Breast epithelium (tissue), 4 donors: ENCODE measurements at regions not wholly inside any gene's neighbourhood (a gene's known extent, or its start where the extent isn't known, plus 50 kb on each side); places are given as distances from the start of the nearest gene placed in this dataset.

Experiments
- DNase-seq, 2 donors: peaks; one replicate each; pipeline ENCODE4 v3.0.0-alpha.2; 2019; ENCODE audit warnings: low spot score in 2 of 2
- H3K27ac ChIP-seq, 2 donors: fragments of 200-600 bp; sonication (generic) in 1 of 2; one replicate each; pipeline ENCODE4 v1.5.1; 2016 to 2019; ENCODE audit warnings: mild to moderate bottlenecking in 1 of 2
- H3K27me3 ChIP-seq, 2 donors: fragments of 200-600 bp; sonication (generic) in 1 of 2; one replicate each; pipeline versions ENCODE4 v1.5.1 to v1.6.0; 2017 to 2019; ENCODE audit warnings: control low read depth in 1 of 2, mild to moderate bottlenecking in 1 of 2
- H3K36me3 ChIP-seq: fragments of 200-600 bp; one replicate; pipeline ENCODE4 v1.5.1; 2019
- H3K4me1 ChIP-seq, 2 donors: fragments of 200-600 bp; sonication (generic); one replicate each; pipeline ENCODE4 v1.5.1; 2016 to 2019; ENCODE audit warnings: control low read depth in 1 of 2
- H3K4me3 ChIP-seq, 3 donors: fragments of 200-600 bp; sonication (generic); 1 replicate in 2 of 3; 2 replicates in 1 of 3; pipeline ENCODE4 v1.5.1; 2016 to 2019; ENCODE audit warnings: mild to moderate bottlenecking in 3 of 3, moderate library complexity in 2 of 3
- H3K9me3 ChIP-seq, 2 donors: fragments of 200-600 bp; sonication (generic) in 1 of 2; one replicate each; pipeline ENCODE4 v1.5.1; 2016 to 2019; ENCODE audit warnings: control low read depth in 1 of 2
- POLR2A ChIP-seq: fragments of 450-650 bp; IDR thresholded peaks from one replicate; pipeline ENCODE4 v1.6.1; 2016; ENCODE audit warnings: antibody characterized with exemption, mild to moderate bottlenecking, moderate library complexity
- POLR2AphosphoS5 ChIP-seq, 3 donors: sonication (generic); formaldehyde crosslinking; IDR thresholded peaks; one replicate each; pipeline ENCODE4 v1.6.1; 2017; ENCODE audit warnings: antibody characterized with exemption in 3 of 3
- intact Hi-C: fragments of 100-400 bp; cut with DNase I; formaldehyde crosslinking; loops from one replicate; pipeline ENCODE4 v1.15.1; 2023; ENCODE audit warnings: low total_unique reads
- TF ChIP-seq, protein P1 (sequence below), 3 donors: fragments of 450-650 bp; IDR thresholded peaks; one replicate each; pipeline ENCODE4 v1.5.1; 2016 to 2017; ENCODE audit warnings: antibody characterized with exemption in 3 of 3, mild to moderate bottlenecking in 3 of 3, moderate library complexity in 3 of 3

DNA sequence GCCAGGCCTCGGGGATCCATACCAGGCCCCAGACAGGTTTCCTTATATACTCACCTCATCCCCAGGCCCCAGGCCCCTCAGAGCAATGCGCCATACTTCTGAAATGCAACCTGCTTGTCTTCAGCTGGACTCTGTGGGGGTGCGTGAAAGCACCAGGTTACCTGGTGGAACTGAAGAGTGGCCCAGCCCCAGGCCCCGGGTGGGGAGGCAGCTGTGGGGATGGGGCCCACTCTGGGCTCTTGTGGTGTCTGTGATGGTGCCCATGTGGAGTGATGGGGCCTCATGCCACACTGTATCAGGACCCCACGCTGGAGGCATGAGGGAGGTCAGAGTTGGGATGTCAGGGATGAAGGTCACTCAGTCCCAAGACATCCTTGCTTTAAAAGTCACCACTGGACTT lies 999.0 kb downstream of the BRD1 start:
- H3K4me3 ChIP-seq = no peak overlapping the region
- H3K27ac ChIP-seq = no peak overlapping the region
- peaks cover 6 to 27% of the 10 kb centered on the region in 2 donors for H3K9me3 ChIP-seq
- DNase-seq = peak in 1 of 2 donors; percentile 27
- H3K36me3 ChIP-seq = no peaks in the 10 kb centered on the region
- TF ChIP-seq POLR2A = no peak
- intact Hi-C loops = no loop called here
- peaks cover 0 to 3% of the 10 kb centered on the region in 2 donors for H3K27me3 ChIP-seq
- H3K4me1 ChIP-seq = no peaks in the 10 kb centered on the region

DNA sequence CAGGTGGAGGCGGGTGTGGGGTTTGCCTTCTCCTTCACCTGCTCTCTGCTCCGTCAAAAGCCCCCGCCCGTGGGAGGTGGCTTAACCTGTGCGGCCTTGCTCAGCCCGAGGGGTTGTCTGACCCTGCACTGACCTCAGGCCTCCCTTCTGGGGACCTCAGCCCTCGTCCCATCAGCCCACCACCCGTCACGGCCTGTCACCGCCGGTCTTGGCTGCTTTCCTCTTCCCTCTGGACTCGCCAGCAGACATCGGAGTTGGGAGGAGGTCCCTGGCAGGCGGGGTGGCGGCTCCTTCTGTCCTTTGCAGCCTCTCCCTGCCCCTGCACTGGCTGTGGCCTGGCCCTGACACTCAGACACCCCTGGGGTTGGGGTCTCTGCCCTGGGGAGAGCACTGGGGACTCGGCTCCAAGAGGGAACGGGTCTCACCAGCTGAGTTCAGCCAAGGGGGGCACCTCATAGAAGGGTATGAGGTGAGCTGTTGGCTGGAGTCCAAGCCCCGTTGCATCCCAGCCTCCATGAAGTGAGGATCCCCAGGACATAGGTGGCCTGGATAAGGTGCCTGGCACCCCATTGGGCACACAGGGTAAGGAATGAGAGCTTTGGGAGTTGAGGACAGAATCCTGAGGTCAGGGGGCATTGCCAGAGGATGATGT lies 999.6 kb downstream of the BRD1 start:
- DNase-seq = peak in 1 of 2 donors; percentile 45
- no peak for TF ChIP-seq POLR2AphosphoS5 (IDR thresholded peaks at IDR 0.05)
- TF ChIP-seq, protein P1, sequence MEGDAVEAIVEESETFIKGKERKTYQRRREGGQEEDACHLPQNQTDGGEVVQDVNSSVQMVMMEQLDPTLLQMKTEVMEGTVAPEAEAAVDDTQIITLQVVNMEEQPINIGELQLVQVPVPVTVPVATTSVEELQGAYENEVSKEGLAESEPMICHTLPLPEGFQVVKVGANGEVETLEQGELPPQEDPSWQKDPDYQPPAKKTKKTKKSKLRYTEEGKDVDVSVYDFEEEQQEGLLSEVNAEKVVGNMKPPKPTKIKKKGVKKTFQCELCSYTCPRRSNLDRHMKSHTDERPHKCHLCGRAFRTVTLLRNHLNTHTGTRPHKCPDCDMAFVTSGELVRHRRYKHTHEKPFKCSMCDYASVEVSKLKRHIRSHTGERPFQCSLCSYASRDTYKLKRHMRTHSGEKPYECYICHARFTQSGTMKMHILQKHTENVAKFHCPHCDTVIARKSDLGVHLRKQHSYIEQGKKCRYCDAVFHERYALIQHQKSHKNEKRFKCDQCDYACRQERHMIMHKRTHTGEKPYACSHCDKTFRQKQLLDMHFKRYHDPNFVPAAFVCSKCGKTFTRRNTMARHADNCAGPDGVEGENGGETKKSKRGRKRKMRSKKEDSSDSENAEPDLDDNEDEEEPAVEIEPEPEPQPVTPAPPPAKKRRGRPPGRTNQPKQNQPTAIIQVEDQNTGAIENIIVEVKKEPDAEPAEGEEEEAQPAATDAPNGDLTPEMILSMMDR (IDR thresholded peaks at IDR 0.05) = no peak
- no peak for TF ChIP-seq POLR2A
- intact Hi-C loops = no loop called here
- Histone ChIP-seq H3K4me3 (no peak overlapping the region), H3K27ac (peak overlapping the region in 1 of 2 donors; percentile 65), H3K4me1 (no peaks in the 10 kb centered on the region), H3K36me3 (no peaks in the 10 kb centered on the region), H3K27me3 (peaks cover 0 to 6% of the 10 kb centered on the region in 2 donors), H3K9me3 (peaks cover 6 to 21% of the 10 kb centered on the region in 2 donors)

GRCh38 chr22:48827268-48827846 lies 1000.3 kb downstream of the BRD1 start:
- Histone ChIP-seq H3K27ac (peak overlapping the region in 1 of 2 donors; percentile 65), H3K9me3 (peaks cover 2 to 14% of the 10 kb centered on the region in 2 donors), H3K36me3 (no peaks in the 10 kb centered on the region), H3K4me3 (no peak overlapping the region), H3K27me3 (peaks cover 0 to 13% of the 10 kb centered on the region in 2 donors), H3K4me1 (no peaks in the 10 kb centered on the region)
- no peak for TF ChIP-seq POLR2AphosphoS5 (IDR thresholded peaks at IDR 0.05)
- intact Hi-C loops = no loop called here
- DNase-seq = peak; percentile 42 to 63

- Histone ChIP-seq H3K9me3 (peaks cover 4 to 8% of the 10 kb centered on the region in 2 donors), H3K27ac (no peak overlapping the region), H3K36me3 (no peaks in the 10 kb centered on the region), H3K4me3 (no peak overlapping the region), H3K4me1 (no peaks in the 10 kb centered on the region), H3K27me3 (peaks cover 0 to 21% of the 10 kb centered on the region in 2 donors)
- DNase-seq = peak in 1 of 2 donors; percentile 31
- intact Hi-C loops = no loop called here
- no peak for TF ChIP-seq POLR2A
- no peak for TF ChIP-seq POLR2AphosphoS5 (IDR thresholded peaks at IDR 0.05)
- TF ChIP-seq, protein P1 (IDR thresholded peaks at IDR 0.05) = no peak
Measured at GRCh38 chr22:48826546-48826945, 1001.1 kb downstream of the BRD1 start.

DNA sequence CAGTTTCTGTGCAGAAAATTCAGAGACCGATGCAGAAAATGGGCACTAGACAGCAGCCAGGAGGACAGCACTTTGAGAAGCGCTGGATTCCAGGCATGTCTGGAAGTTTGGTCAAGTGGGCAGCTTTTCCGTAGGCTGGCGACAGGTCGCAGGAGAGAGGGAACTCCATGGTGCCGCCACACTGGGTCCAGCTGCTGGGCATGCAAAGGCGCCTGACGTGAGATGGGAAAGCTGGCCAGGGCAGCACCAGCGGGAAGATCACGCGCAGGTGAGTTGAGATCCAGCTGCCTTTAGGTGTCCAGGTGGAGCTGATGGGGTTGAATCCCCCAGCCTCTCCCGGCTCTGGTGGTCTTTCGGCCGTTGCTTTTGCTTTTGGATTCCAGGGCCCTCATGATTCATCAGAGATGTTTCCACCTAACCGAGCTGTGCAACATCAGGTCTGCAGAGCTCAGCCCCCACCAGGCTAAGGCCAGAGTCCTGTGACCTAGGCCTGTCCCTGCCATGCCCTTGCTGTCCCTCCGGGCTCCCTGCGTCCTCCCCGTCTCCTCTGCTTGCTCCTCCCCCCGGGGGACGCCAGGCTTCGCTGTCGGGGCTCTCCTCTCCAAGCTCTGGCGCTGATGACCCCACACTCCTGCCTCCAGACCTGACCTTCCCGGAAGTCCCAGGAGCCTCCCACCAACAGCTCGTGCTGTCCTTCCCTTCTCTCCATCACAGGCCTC lies 1001.7 kb downstream of the BRD1 start:
- no peak overlapping the region for H3K27ac ChIP-seq
- TF ChIP-seq POLR2AphosphoS5 (IDR thresholded peaks at IDR 0.05) = no peak
- TF ChIP-seq, protein P1 (IDR thresholded peaks at IDR 0.05) = no peak
- TF ChIP-seq POLR2A = no peak
- peak in 1 of 2 donors; percentile 45 for DNase-seq
- no peaks in the 10 kb centered on the region for H3K4me1 ChIP-seq
- no peak overlapping the region for H3K4me3 ChIP-seq
- intact Hi-C loops = no loop called here
- peaks cover 0 to 27% of the 10 kb centered on the region in 2 donors for H3K27me3 ChIP-seq
- H3K36me3 ChIP-seq = no peaks in the 10 kb centered on the region
- H3K9me3 ChIP-seq = peaks cover 3 to 4% of the 10 kb centered on the region in 2 donors
